ENCODE measurements at regions not wholly inside any gene's neighbourhood (a gene's known extent, or its start where the extent isn't known, plus 50 kb on each side); places are given as distances from the start of the nearest gene placed in this dataset.
A peak's percentile ranks its signal among the peaks of the same experiment; 100 is the strongest.

DNA sequence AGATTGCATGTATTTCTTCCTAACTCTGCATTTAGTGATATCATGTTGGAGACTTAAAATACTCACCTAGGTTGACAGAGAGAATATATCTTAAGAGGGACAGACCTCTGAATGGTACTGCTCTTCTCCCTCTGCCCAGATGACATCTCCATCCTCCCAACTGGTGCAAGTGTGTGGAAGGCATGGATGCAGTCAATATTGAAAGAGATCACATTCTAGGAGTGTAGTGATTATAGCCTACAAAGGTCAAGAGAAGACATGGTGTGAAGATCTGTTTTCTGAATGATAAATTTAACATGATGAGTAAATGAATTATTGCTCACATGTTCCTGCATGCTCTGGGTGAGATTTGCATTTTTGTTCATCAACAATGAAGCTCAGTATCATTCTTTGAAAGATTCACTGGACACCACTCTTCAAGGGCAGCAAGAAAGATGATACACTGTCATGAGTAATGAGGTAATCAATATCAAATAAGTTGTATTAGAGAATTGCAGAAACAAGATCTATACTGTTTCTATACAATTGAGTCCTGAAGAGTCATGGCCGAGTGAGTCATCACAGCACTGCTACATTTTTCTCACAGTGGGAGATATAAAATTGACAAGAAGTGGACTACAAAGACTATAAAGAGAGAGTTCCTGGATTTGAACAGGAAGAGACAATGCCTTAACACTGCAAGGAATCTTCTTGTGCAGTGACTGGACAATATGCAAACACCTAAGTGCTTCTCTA is 183.3 kb upstream of the KRR1 start:
- H3F3A ChIP-seq (ENCODE audit: low read length, unreplicated experiment): no peaks in the 10 kb centered on the region
- H3K9me2 ChIP-seq (replicated peaks; ENCODE audit: low read length): no peaks in the 10 kb centered on the region
- intact Hi-C loops (cut with micrococcal nuclease): no loop called here
- no peaks in the 10 kb centered on the region for H3K36me3 ChIP-seq (ENCODE audit: low read depth, low read length)
- H4K20me1 ChIP-seq (ENCODE audit: low read length): no peaks in the 10 kb centered on the region
- H3K27ac ChIP-seq (ENCODE audit: low read length): no peak overlapping the region
- H3K4me3 ChIP-seq (ENCODE audit: low read length): no peak overlapping the region
- H3K4me1 ChIP-seq (ENCODE audit: insufficient read depth, low read length): no peaks in the 10 kb centered on the region
- H3K79me2 ChIP-seq (ENCODE audit: low read length): no peaks in the 10 kb centered on the region
- POLR2A ChIA-PET (ENCODE audit: unreplicated experiment): no interaction called here
- H3K27me3 ChIP-seq (ENCODE audit: low read length): no peaks in the 10 kb centered on the region
- DNase-seq (peak; percentile 26), ATAC-seq (no peak)
- H3K4me2 ChIP-seq (ENCODE audit: low read length): no peak overlapping the region
- BruUV-seq (replicated peaks): no TSS peak
- H3K9me3 ChIP-seq (ENCODE audit: low read length): no peaks in the 10 kb centered on the region
- CTCF ChIA-PET: no interaction called here
- H3K9ac ChIP-seq (ENCODE audit: low read length): no peak overlapping the region
- no peak overlapping the region for H2AFZ ChIP-seq (ENCODE audit: low read length)
- TF ChIP-seq, protein P1, sequence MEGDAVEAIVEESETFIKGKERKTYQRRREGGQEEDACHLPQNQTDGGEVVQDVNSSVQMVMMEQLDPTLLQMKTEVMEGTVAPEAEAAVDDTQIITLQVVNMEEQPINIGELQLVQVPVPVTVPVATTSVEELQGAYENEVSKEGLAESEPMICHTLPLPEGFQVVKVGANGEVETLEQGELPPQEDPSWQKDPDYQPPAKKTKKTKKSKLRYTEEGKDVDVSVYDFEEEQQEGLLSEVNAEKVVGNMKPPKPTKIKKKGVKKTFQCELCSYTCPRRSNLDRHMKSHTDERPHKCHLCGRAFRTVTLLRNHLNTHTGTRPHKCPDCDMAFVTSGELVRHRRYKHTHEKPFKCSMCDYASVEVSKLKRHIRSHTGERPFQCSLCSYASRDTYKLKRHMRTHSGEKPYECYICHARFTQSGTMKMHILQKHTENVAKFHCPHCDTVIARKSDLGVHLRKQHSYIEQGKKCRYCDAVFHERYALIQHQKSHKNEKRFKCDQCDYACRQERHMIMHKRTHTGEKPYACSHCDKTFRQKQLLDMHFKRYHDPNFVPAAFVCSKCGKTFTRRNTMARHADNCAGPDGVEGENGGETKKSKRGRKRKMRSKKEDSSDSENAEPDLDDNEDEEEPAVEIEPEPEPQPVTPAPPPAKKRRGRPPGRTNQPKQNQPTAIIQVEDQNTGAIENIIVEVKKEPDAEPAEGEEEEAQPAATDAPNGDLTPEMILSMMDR (conservative IDR thresholded peaks at IDR 0.05; ENCODE audit: low read depth, low read length): no peak
- TF ChIP-seq EZH2phosphoT487 (IDR thresholded peaks at IDR 0.05; ENCODE audit: borderline replicate concordance, low read length) (no peak), EZH2 (IDR thresholded peaks at IDR 0.05; ENCODE audit: low read length, unreplicated experiment) (no peak)

DNA sequence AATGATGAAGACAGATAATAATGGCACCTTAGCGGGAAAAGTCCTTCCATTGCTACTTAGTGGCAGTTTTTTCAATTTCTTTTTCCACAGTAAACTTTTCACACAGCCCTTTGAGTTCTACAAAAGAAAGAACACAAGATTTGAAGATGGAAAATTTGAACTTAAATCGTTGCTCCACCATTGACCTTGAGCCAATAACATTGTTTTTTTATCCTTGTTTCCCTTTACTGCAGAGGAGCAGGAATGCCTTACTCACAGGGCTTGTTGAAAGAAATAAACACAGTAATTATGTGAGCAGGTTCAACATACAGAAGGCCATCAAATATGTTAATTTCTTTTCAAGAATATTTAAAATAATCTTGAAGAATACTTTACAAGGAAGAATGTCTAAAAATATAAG is 181.5 kb upstream of the KRR1 start:
- H3K4me1 ChIP-seq (ENCODE audit: insufficient read depth, low read length): no peaks in the 10 kb centered on the region

More for the DNA sequence above, 181.5 kb upstream of the KRR1 start:
- H3K4me2 ChIP-seq (ENCODE audit: low read length): no peak overlapping the region
- TF ChIP-seq EZH2 (IDR thresholded peaks at IDR 0.05; ENCODE audit: low read length, unreplicated experiment) (no peak), EZH2phosphoT487 (IDR thresholded peaks at IDR 0.05; ENCODE audit: borderline replicate concordance, low read length) (no peak)
- TF ChIP-seq, protein P1 (conservative IDR thresholded peaks at IDR 0.05; ENCODE audit: low read depth, low read length): no peak
- H2AFZ ChIP-seq (ENCODE audit: low read length): no peak overlapping the region
- ChIA-PET POLR2A (ENCODE audit: unreplicated experiment) (no interaction called here), CTCF (no interaction called here)
- no TSS peak for BruUV-seq (replicated peaks)
- no peak overlapping the region for H3K4me3 ChIP-seq (ENCODE audit: low read length)
- H3K9me3 ChIP-seq (ENCODE audit: low read length): no peaks in the 10 kb centered on the region
- no peaks in the 10 kb centered on the region for H3K36me3 ChIP-seq (ENCODE audit: low read depth, low read length)
- H3K9ac ChIP-seq (ENCODE audit: low read length): no peak overlapping the region
- intact Hi-C loops (cut with micrococcal nuclease): no loop called here
- no peaks in the 10 kb centered on the region for H4K20me1 ChIP-seq (ENCODE audit: low read length)
- H3K79me2 ChIP-seq (ENCODE audit: low read length): no peaks in the 10 kb centered on the region
- ATAC-seq: no peak
- no peaks in the 10 kb centered on the region for H3F3A ChIP-seq (ENCODE audit: low read length, unreplicated experiment)
- H3K27me3 ChIP-seq (ENCODE audit: low read length): no peaks in the 10 kb centered on the region
- no peaks in the 10 kb centered on the region for H3K9me2 ChIP-seq (replicated peaks; ENCODE audit: low read length)
- DNase-seq: no peak
- H3K27ac ChIP-seq (ENCODE audit: low read length): no peak overlapping the region

All from PC-3 (cell line).